Mucosa of rectum (tissue), 2 donors: ENCODE measurements at regions not wholly inside any gene's neighbourhood (a gene's known extent, or its start where the extent isn't known, plus 50 kb on each side); places are given as distances from the start of the nearest gene placed in this dataset.

Source experiments
- H3K27ac ChIP-seq, 2 donors: one replicate each; pipeline ENCODE4 v1.7.0; 2013; ENCODE audit warnings: inconsistent platforms in 2 of 2, low read depth in 2 of 2, low read length in 2 of 2
- H3K27me3 ChIP-seq, 2 donors: one replicate each; pipeline ENCODE4 v1.7.0; 2013; ENCODE audit warnings: low read length in 2 of 2; ENCODE audit not compliant: control insufficient read depth in 2 of 2, insufficient read depth in 2 of 2
- H3K36me3 ChIP-seq, 2 donors: one replicate each; pipeline ENCODE4 v1.7.0; 2013; ENCODE audit warnings: low read length in 2 of 2; ENCODE audit not compliant: control insufficient read depth in 2 of 2, insufficient read depth in 2 of 2
- H3K4me1 ChIP-seq, 2 donors: one replicate each; pipeline ENCODE4 v1.7.0; 2013; ENCODE audit warnings: low read length in 2 of 2, mild to moderate bottlenecking in 1 of 2; ENCODE audit not compliant: control insufficient read depth in 2 of 2, insufficient read depth in 2 of 2
- H3K4me3 ChIP-seq, 2 donors: one replicate each; pipeline ENCODE4 v1.7.0; 2013; ENCODE audit warnings: low read length in 2 of 2
- H3K9ac ChIP-seq, 2 donors: one replicate each; pipeline ENCODE4 v1.7.0; 2013; ENCODE audit warnings: low read length in 2 of 2, low read depth in 1 of 2, mild to moderate bottlenecking in 1 of 2
- H3K9me3 ChIP-seq, 2 donors: one replicate each; pipeline ENCODE4 v1.7.0; 2013; ENCODE audit warnings: low read length in 2 of 2; ENCODE audit not compliant: control insufficient read depth in 2 of 2
- donor health status: healthy.
- donor health status: Normal muscosa, but diverticular disease.

- H3K4me3 ChIP-seq = no peak overlapping the region
- no peaks in the 10 kb centered on the region for H3K27me3 ChIP-seq
- no peaks in the 10 kb centered on the region for H3K36me3 ChIP-seq
- H3K4me1 ChIP-seq = no peaks in the 10 kb centered on the region
- no peaks in the 10 kb centered on the region for H3K9me3 ChIP-seq
- no peak overlapping the region for H3K27ac ChIP-seq
- no peak overlapping the region for H3K9ac ChIP-seq
Measured at GRCh38 chr13:105200181-105200580, 1335.3 kb downstream of the EFNB2 start.

DNA sequence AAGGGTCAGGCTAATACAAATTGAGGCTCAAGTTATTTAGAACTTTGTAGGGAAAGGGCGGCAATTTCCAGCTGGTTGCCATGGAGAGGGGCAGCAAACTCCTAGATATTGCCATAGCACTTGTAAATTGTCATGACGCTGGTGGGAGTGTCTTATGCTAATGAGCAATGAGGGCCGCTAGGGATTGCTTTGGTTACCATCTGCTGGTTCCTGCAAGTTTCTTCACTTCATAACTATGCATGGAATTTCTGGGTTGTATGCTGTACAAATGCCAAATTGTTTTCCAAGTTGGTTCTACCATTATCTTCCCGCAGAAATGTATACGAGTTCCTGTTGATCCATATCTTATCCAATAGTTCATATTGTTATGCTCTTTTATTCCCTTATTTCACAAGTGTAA, 1339.4 kb downstream of the EFNB2 start:
- Histone ChIP-seq H3K9me3 (no peaks in the 10 kb centered on the region), H3K27me3 (no peaks in the 10 kb centered on the region), H3K4me1 (no peaks in the 10 kb centered on the region), H3K9ac (no peak overlapping the region), H3K4me3 (no peak overlapping the region), H3K27ac (no peak overlapping the region), H3K36me3 (no peaks in the 10 kb centered on the region)

- H3K36me3 ChIP-seq = no peaks in the 10 kb centered on the region
Measured at GRCh38 chr13:105193026-105193425, 1342.4 kb downstream of the EFNB2 start.

DNA sequence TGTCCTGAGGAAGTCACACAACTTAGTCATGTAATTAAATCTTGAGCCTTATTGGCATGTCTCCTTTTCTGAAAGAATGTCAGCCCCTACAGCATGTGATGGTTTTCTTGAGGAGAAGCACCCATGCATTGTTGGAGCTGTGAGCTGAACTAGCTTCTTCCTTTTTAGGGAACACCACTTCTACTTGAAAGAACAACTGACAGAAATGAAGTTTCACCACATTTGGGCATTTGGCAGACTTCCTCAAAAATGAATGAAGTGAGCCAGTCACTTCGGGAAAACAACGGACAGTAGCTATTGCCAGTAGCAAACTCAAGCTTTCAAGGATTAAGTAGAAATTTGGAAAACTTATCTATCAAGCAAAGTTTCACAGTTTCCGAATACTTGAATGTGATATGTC, 1351.3 kb downstream of the EFNB2 start:
- no peaks in the 10 kb centered on the region for H3K9me3 ChIP-seq
- no peaks in the 10 kb centered on the region for H3K27me3 ChIP-seq
- H3K9ac ChIP-seq = no peak overlapping the region
- H3K4me3 ChIP-seq = no peak overlapping the region
- no peak overlapping the region for H3K27ac ChIP-seq
- no peaks in the 10 kb centered on the region for H3K36me3 ChIP-seq
- no peaks in the 10 kb centered on the region for H3K4me1 ChIP-seq

More at GRCh38 chr13:105193026-105193425, 1342.4 kb downstream of the EFNB2 start:
- Histone ChIP-seq H3K27me3 (no peaks in the 10 kb centered on the region), H3K27ac (no peak overlapping the region), H3K4me3 (no peak overlapping the region), H3K9me3 (no peaks in the 10 kb centered on the region), H3K4me1 (no peaks in the 10 kb centered on the region), H3K9ac (no peak overlapping the region)

GRCh38 chr13:105177265-105177900, 1358.1 kb downstream of the EFNB2 start:
- no peak overlapping the region for H3K9ac ChIP-seq
- no peaks in the 10 kb centered on the region for H3K9me3 ChIP-seq
- H3K36me3 ChIP-seq = no peaks in the 10 kb centered on the region
- no peak overlapping the region for H3K4me3 ChIP-seq
- no peaks in the 10 kb centered on the region for H3K27me3 ChIP-seq
- H3K27ac ChIP-seq = no peak overlapping the region
- H3K4me1 ChIP-seq = no peaks in the 10 kb centered on the region

GRCh38 chr13:105170438-105170837, 1365.0 kb downstream of the EFNB2 start:
- no peaks in the 10 kb centered on the region for H3K4me1 ChIP-seq
- no peaks in the 10 kb centered on the region for H3K9me3 ChIP-seq
- no peaks in the 10 kb centered on the region for H3K36me3 ChIP-seq

DNA sequence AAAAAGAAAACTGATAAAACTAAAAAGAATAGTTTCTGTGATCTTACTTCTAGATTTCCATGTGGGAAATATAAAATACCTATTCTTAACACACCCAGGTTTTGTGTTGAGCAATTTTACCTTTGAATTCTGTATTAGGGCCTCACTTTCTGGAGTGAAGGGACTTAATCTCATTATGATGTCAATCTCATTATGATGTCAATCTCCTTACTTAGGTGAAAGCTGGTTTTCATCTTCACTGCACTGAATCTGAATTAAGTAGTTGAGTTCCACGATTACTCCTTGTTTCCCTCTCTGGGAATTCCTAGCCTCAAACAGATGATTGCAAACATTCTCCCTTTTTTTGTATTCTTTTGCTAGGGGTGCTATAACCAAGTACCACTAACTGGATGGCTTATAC, 1367.2 kb downstream of the EFNB2 start:
- Histone ChIP-seq H3K4me1 (no peaks in the 10 kb centered on the region), H3K36me3 (no peaks in the 10 kb centered on the region), H3K27ac (no peak overlapping the region), H3K4me3 (no peak overlapping the region), H3K9me3 (no peaks in the 10 kb centered on the region), H3K9ac (no peak overlapping the region), H3K27me3 (no peaks in the 10 kb centered on the region)

More at GRCh38 chr13:105170438-105170837, 1365.0 kb downstream of the EFNB2 start:
- no peak overlapping the region for H3K9ac ChIP-seq
- H3K27me3 ChIP-seq = no peaks in the 10 kb centered on the region
- no peak overlapping the region for H3K27ac ChIP-seq
- H3K4me3 ChIP-seq = no peak overlapping the region

DNA sequence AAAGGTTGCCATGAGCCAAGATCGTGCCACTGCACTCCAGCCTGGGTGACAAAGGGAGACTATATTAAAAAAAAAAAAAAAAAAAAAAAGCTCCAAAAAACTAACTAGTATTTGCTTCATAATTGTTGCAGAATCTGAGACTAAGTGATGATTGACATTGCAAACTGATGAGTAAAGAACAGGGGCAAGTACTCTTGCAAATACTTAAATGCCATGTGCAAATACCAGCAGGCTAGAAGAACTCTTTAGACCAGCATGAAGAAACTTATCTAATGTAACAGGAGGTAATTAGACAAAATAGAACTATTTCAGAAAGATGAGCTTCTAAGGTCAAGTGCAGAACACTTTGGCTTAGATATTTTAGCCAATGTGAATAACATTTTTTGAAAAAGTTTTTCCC, 1368.1 kb downstream of the EFNB2 start:
- no peaks in the 10 kb centered on the region for H3K4me1 ChIP-seq
- no peaks in the 10 kb centered on the region for H3K9me3 ChIP-seq
- H3K4me3 ChIP-seq = no peak overlapping the region
- no peaks in the 10 kb centered on the region for H3K27me3 ChIP-seq
- H3K9ac ChIP-seq = no peak overlapping the region
- H3K27ac ChIP-seq = no peak overlapping the region
- no peaks in the 10 kb centered on the region for H3K36me3 ChIP-seq

- H3K36me3 ChIP-seq = no peaks in the 10 kb centered on the region
- H3K9me3 ChIP-seq = no peaks in the 10 kb centered on the region
- H3K4me3 ChIP-seq = no peak overlapping the region
- H3K27me3 ChIP-seq = no peaks in the 10 kb centered on the region
- H3K9ac ChIP-seq = no peak overlapping the region
- no peak overlapping the region for H3K27ac ChIP-seq
- H3K4me1 ChIP-seq = no peaks in the 10 kb centered on the region
Measured at GRCh38 chr13:105165449-105166125, 1369.9 kb downstream of the EFNB2 start.

DNA sequence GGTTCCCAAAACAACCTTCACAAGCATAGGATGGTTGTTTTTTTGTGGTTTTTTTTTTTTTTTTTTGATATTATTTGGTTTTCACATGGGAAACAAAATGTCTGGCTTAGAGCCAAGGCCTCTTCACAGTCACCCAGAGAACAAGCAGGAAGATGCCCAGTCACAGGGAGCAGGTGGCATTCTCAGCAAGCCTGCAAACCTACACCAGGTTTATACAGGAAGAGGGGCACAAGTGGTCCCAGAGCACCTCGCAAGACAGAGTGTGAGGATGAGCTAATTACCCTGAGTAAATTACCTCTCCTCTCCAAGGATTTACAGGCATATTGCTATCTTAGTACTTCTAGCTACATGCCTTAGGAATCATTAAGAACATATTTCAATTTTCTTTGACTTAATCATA, 1375.6 kb downstream of the EFNB2 start:
- Histone ChIP-seq H3K4me3 (no peak overlapping the region), H3K36me3 (no peaks in the 10 kb centered on the region), H3K9ac (no peak overlapping the region), H3K27ac (no peak overlapping the region), H3K27me3 (no peaks in the 10 kb centered on the region), H3K9me3 (no peaks in the 10 kb centered on the region), H3K4me1 (no peaks in the 10 kb centered on the region)
